ENCODE measurements at regions not wholly inside any gene's neighbourhood (a gene's known extent, or its start where the extent isn't known, plus 50 kb on each side); places are given as distances from the start of the nearest gene placed in this dataset.
"Not testable (repeated sequence)": the region's sequence is repeated elsewhere in the genome, so short reads cannot be mapped to it uniquely, and the experiment has no call there.

- H3K4me2 ChIP-seq (ENCODE audit: low read length): no peak overlapping the region
- no peaks in the 10 kb centered on the region for H3K36me3 ChIP-seq (ENCODE audit: control insufficient read depth in 1 of 2, insufficient read depth in 2 of 2, low read length in 2 of 2)
- ChIA-PET RAD21 (ENCODE audit: low non-redundant PET in 1 of 2, low total read pairs in 2 of 2, uncharacterized antibody in 2 of 2, unreplicated experiment in 2 of 2) (no interaction called here), POLR2A (no interaction called here), CTCF (no interaction called here)
- no peak overlapping the region for H3K4me3 ChIP-seq (replicated peaks in 1 of 2; ENCODE audit: low read depth in 1 of 2, low read length in 2 of 2)
- no peak for TF ChIP-seq POLR2AphosphoS5 (IDR thresholded peaks at IDR 0.05; ENCODE audit: low read depth, low read length)
- TF ChIP-seq CEBPB (IDR thresholded peaks at IDR 0.05; ENCODE audit: low read depth): 0 out of 2 replicates have a peak, but pooled peaks have one; percentile 28
- H3K9me2 ChIP-seq (ENCODE audit: insufficient read depth): no peaks in the 10 kb centered on the region; the same call in 1 of the 2 replicates
- H3K27me3 ChIP-seq (ENCODE audit: insufficient read depth, low read length): no peaks in the 10 kb centered on the region
- H2AFZ ChIP-seq (ENCODE audit: low read depth, low read length, poor library complexity, severe bottlenecking): no peak overlapping the region
- H3K4me1 ChIP-seq (ENCODE audit: control insufficient read depth in 1 of 2, insufficient read depth in 2 of 2, low read length in 2 of 2): no peaks in the 10 kb centered on the region
- no peaks in the 10 kb centered on the region for H3K9me3 ChIP-seq (ENCODE audit: control insufficient read depth in 1 of 2, insufficient read depth in 1 of 2, low read depth in 1 of 2, low read length in 2 of 2)
- BruUV-seq (replicated peaks): no TSS peak
- no peak overlapping the region for H3K9ac ChIP-seq (ENCODE audit: low read length)
- no peaks in the 10 kb centered on the region for H3K79me2 ChIP-seq (ENCODE audit: insufficient read depth, low read length)
- DNase-seq (ENCODE audit: low read depth, low spot score) (no peak), ATAC-seq (no peak)
- no peak overlapping the region for H3K27ac ChIP-seq (ENCODE audit: low read depth, low read length)
- no peaks in the 10 kb centered on the region for H4K20me1 ChIP-seq (ENCODE audit: insufficient read depth)
- intact Hi-C loops (cut with micrococcal nuclease): no loop called here
These were observed 738.4 kb downstream of the RNF144A start for GRCh38 chr2:7655629-7656028.

- H3K9ac ChIP-seq (ENCODE audit: low read length); intact Hi-C loops (cut with micrococcal nuclease); BruUV-seq (replicated peaks); H3K9me3 ChIP-seq (ENCODE audit: control insufficient read depth in 1 of 2, insufficient read depth in 1 of 2, low read depth in 1 of 2, low read length in 2 of 2); RAD21 ChIA-PET (ENCODE audit: low non-redundant PET in 1 of 2, low total read pairs in 2 of 2, uncharacterized antibody in 2 of 2, unreplicated experiment in 2 of 2); H2AFZ ChIP-seq (ENCODE audit: low read depth, low read length, poor library complexity, severe bottlenecking); H3K4me2 ChIP-seq (ENCODE audit: low read length); H4K20me1 ChIP-seq (ENCODE audit: insufficient read depth); H3K36me3 ChIP-seq (ENCODE audit: control insufficient read depth in 1 of 2, insufficient read depth in 2 of 2, low read length in 2 of 2); H3K27ac ChIP-seq (ENCODE audit: low read depth, low read length); POLR2A ChIA-PET; H3K27me3 ChIP-seq (ENCODE audit: insufficient read depth, low read length); H3K4me1 ChIP-seq (ENCODE audit: control insufficient read depth in 1 of 2, insufficient read depth in 2 of 2, low read length in 2 of 2); H3K79me2 ChIP-seq (ENCODE audit: insufficient read depth, low read length); H3K9me2 ChIP-seq (ENCODE audit: insufficient read depth); DNase-seq (ENCODE audit: low read depth, low spot score); ATAC-seq; CTCF ChIA-PET; H3K4me3 ChIP-seq (replicated peaks in 1 of 2; ENCODE audit: low read depth in 1 of 2, low read length in 2 of 2): not testable (repeated sequence)
These were observed 740.3 kb downstream of the RNF144A start for GRCh38 chr2:7657526-7657925.

GRCh38 chr2:7658486-7658885 is 741.3 kb downstream of the RNF144A start:
- Histone ChIP-seq H3K4me2 (ENCODE audit: low read length) (no peak overlapping the region), H3K4me3 (replicated peaks in 1 of 2; ENCODE audit: low read depth in 1 of 2, low read length in 2 of 2) (no peak overlapping the region), H4K20me1 (ENCODE audit: insufficient read depth) (no peaks in the 10 kb centered on the region), H3K27ac (ENCODE audit: low read depth, low read length) (no peak overlapping the region), H3K9me3 (ENCODE audit: control insufficient read depth in 1 of 2, insufficient read depth in 1 of 2, low read depth in 1 of 2, low read length in 2 of 2) (no peaks in the 10 kb centered on the region), H3K79me2 (ENCODE audit: insufficient read depth, low read length) (no peaks in the 10 kb centered on the region), H3K9ac (ENCODE audit: low read length) (no peak overlapping the region), H3K4me1 (ENCODE audit: control insufficient read depth in 1 of 2, insufficient read depth in 2 of 2, low read length in 2 of 2) (no peaks in the 10 kb centered on the region), H2AFZ (ENCODE audit: low read depth, low read length, poor library complexity, severe bottlenecking) (no peak overlapping the region), H3K27me3 (ENCODE audit: insufficient read depth, low read length) (no peaks in the 10 kb centered on the region), H3K36me3 (ENCODE audit: control insufficient read depth in 1 of 2, insufficient read depth in 2 of 2, low read length in 2 of 2) (no peaks in the 10 kb centered on the region), H3K9me2 (ENCODE audit: insufficient read depth) (no peaks in the 10 kb centered on the region; the same call in 1 of the 2 replicates)
- no peak for ATAC-seq
- intact Hi-C loops (cut with micrococcal nuclease): no loop called here
- CTCF ChIA-PET: no interaction called here
- POLR2A ChIA-PET: no interaction called here
- no TSS peak for BruUV-seq (replicated peaks)
- TF ChIP-seq POLR2AphosphoS5 (IDR thresholded peaks at IDR 0.05; ENCODE audit: low read depth, low read length) (no peak), MAX (IDR thresholded peaks at IDR 0.05) (no peak), REST (IDR thresholded peaks at IDR 0.05; ENCODE audit: low read depth) (no peak), CTCF (IDR thresholded peaks at IDR 0.05 in 2 of 3, conservative IDR thresholded peaks at IDR 0.05 in 1 of 3; ENCODE audit: borderline replicate concordance in 1 of 3, insufficient read depth in 1 of 3, low read depth in 2 of 3, low read length in 2 of 3) (peak in 2 of 3 experiments; percentile 2 to 17; a peak in 1 of 6 replicates), RAD21 (IDR thresholded peaks at IDR 0.05; ENCODE audit: low read depth) (no peak)
- no peak for DNase-seq (ENCODE audit: low read depth, low spot score)
- RAD21 ChIA-PET (ENCODE audit: low non-redundant PET in 1 of 2, low total read pairs in 2 of 2, uncharacterized antibody in 2 of 2, unreplicated experiment in 2 of 2): no interaction called here
